Caco-2 (cell line): ENCODE measurements at regions not wholly inside any gene's neighbourhood (a gene's known extent, or its start where the extent isn't known, plus 50 kb on each side); places are given as distances from the start of the nearest gene placed in this dataset.

Experiments
- BruUV-seq: library from RNA; stranded (reverse); fragments of 400-500 nt; replicated peaks from 2 replicates; lab custom pipeline; 2021; lab: Mats Ljungman, UMichigan
- CTCF ChIA-PET: fragments of 300-600 bp; sonication (Branson Sonifier 250); formaldehyde crosslinking; loops from one replicate; lab custom pipeline; 2022; ENCODE audit warnings: antibody characterized with exemption; lab: Charles Lee
- POLR2A ChIA-PET: fragments of 300-600 bp; sonication (Branson Sonifier 250); formaldehyde crosslinking; loops from one replicate; lab custom pipeline; 2022; ENCODE audit warnings: antibody characterized with exemption; lab: Charles Lee
- DNase-seq, 2 experiments: peaks; one replicate each; pipeline versions ENCODE4 v3.0.0 to v3.0.0-alpha.2; 2020 to 2022
- H3K27me3 ChIP-seq: replicated peaks from 2 replicates; pipeline ENCODE4 v1.6.0; 2011; ENCODE audit warnings: low read length; ENCODE audit not compliant: control insufficient read depth, insufficient read depth
- H3K36me3 ChIP-seq: 2 replicates; pipeline ENCODE4 v1.5.1; 2011; ENCODE audit warnings: low read length; ENCODE audit not compliant: control insufficient read depth, insufficient read depth
- H3K4me1 ChIP-seq: fragments of 250-450 bp; sonication (Bioruptor Pico); 2 replicates; pipeline ENCODE4 v1.5.1; 2020; ENCODE audit warnings: mild to moderate bottlenecking
- H3K4me3 ChIP-seq: 2 replicates; pipeline ENCODE4 v1.5.1; 2011; ENCODE audit warnings: low read depth, mild to moderate bottlenecking, control low read depth, low read length
- H3K9me3 ChIP-seq: fragments of 250-450 bp; sonication (Bioruptor Pico); 2 replicates; pipeline ENCODE4 v1.5.1; 2020; ENCODE audit warnings: mild to moderate bottlenecking, moderate library complexity
- H3K27ac Mint-ChIP-seq: one replicate; pipeline ENCODE4 v1.8.0; 2022; ENCODE audit warnings: mixed read lengths; ENCODE audit not compliant: unreplicated experiment
- H3K27me3 Mint-ChIP-seq: one replicate; pipeline ENCODE4 v1.8.0; 2022; ENCODE audit warnings: mixed read lengths; ENCODE audit not compliant: insufficient read depth, unreplicated experiment
- H3K36me3 Mint-ChIP-seq: one replicate; pipeline ENCODE4 v1.8.0; 2022; ENCODE audit warnings: mild to moderate bottlenecking, mixed read lengths; ENCODE audit not compliant: insufficient read depth, unreplicated experiment
- H3K4me1 Mint-ChIP-seq: one replicate; pipeline ENCODE4 v1.8.0; 2022; ENCODE audit warnings: low read depth, mixed read lengths; ENCODE audit not compliant: unreplicated experiment
- H3K4me3 Mint-ChIP-seq: one replicate; pipeline ENCODE4 v1.8.0; 2022; ENCODE audit warnings: mild to moderate bottlenecking, moderate library complexity, mixed read lengths; ENCODE audit not compliant: unreplicated experiment
- H3K9me3 Mint-ChIP-seq: one replicate; pipeline ENCODE4 v1.8.0; 2022; ENCODE audit warnings: mixed read lengths; ENCODE audit not compliant: unreplicated experiment
- CTCF ChIP-seq, 2 experiments: fragments of 200-600 bp in 1 of 2; IDR thresholded peaks; 1 replicate in 1 of 2; 2 replicates in 1 of 2; pipeline versions ENCODE4 v1.5.1 to v1.8.0; 2011 to 2022; ENCODE audit warnings: antibody characterized with exemption in 1 of 2, control low read depth in 1 of 2, inconsistent platforms in 1 of 2, low read depth in 1 of 2, low read length in 1 of 2, mild to moderate bottlenecking in 1 of 2, moderate library complexity in 1 of 2; ENCODE audit not compliant: insufficient read depth in 1 of 2, severe bottlenecking in 1 of 2, unreplicated experiment in 1 of 2
- intact Hi-C: fragments of 100-400 bp; cut with micrococcal nuclease; formaldehyde crosslinking; loops from one replicate; pipeline ENCODE4 v1.10.0; 2022; ENCODE audit not compliant: unreplicated experiment

- H3K27me3 Mint-ChIP-seq, result no peaks in the 10 kb centered on the region
- BruUV-seq, result no TSS peak
- no peak for DNase-seq
- H3K27ac Mint-ChIP-seq, result no peak overlapping the region
- ChIA-PET POLR2A (no interaction called here), CTCF (no interaction called here)
- H3K36me3 Mint-ChIP-seq, result no peaks in the 10 kb centered on the region
- H3K36me3 ChIP-seq, result no peaks in the 10 kb centered on the region
- intact Hi-C loops, result no loop called here
- H3K4me3 Mint-ChIP-seq, result no peak overlapping the region
- no peaks in the 10 kb centered on the region for H3K9me3 ChIP-seq
- no peak for TF ChIP-seq CTCF (IDR thresholded peaks at IDR 0.05; ENCODE audit: insufficient read depth in 1 of 2, low read depth in 1 of 2, low read length in 1 of 2, severe bottlenecking in 1 of 2, unreplicated experiment in 1 of 2)
- H3K4me1 Mint-ChIP-seq, result no peaks in the 10 kb centered on the region
- H3K27me3 ChIP-seq, result no peaks in the 10 kb centered on the region
- no peaks in the 10 kb centered on the region for H3K9me3 Mint-ChIP-seq
- no peak overlapping the region for H3K4me3 ChIP-seq
- no peaks in the 10 kb centered on the region for H3K4me1 ChIP-seq
Measured at GRCh38 chr13:63120883-63121282, 1705.2 kb upstream of the PCDH20 start.

- intact Hi-C loops, result no loop called here
- Histone ChIP-seq H3K36me3 (no peaks in the 10 kb centered on the region), H3K4me3 (no peak overlapping the region), H3K9me3 (no peaks in the 10 kb centered on the region), H3K27me3 (no peaks in the 10 kb centered on the region), H3K4me1 (no peaks in the 10 kb centered on the region)
- ChIA-PET CTCF (no interaction called here), POLR2A (no interaction called here)
- H3K9me3 Mint-ChIP-seq, result no peaks in the 10 kb centered on the region
- no peak for TF ChIP-seq CTCF (IDR thresholded peaks at IDR 0.05; ENCODE audit: insufficient read depth in 1 of 2, low read depth in 1 of 2, low read length in 1 of 2, severe bottlenecking in 1 of 2, unreplicated experiment in 1 of 2)
- no peak overlapping the region for H3K4me3 Mint-ChIP-seq
- no peaks in the 10 kb centered on the region for H3K4me1 Mint-ChIP-seq
- no peak overlapping the region for H3K27ac Mint-ChIP-seq
- no peak for DNase-seq
- H3K36me3 Mint-ChIP-seq, result no peaks in the 10 kb centered on the region
- peaks cover 2% of the 10 kb centered on the region for H3K27me3 Mint-ChIP-seq
- BruUV-seq, result no TSS peak
Measured at GRCh38 chr13:63117710-63118109, 1702.1 kb upstream of the PCDH20 start.

GRCh38 chr13:63112799-63113395 is 1697.2 kb upstream of the PCDH20 start:
- H3K36me3 ChIP-seq, result no peaks in the 10 kb centered on the region
- H3K9me3 ChIP-seq, result no peaks in the 10 kb centered on the region
- Mint-ChIP-seq H3K4me1 (no peaks in the 10 kb centered on the region), H3K27me3 (peaks cover 2% of the 10 kb centered on the region), H3K9me3 (no peaks in the 10 kb centered on the region), H3K36me3 (no peaks in the 10 kb centered on the region), H3K4me3 (no peak overlapping the region), H3K27ac (no peak overlapping the region)
- no peak for DNase-seq
- no peak overlapping the region for H3K4me3 ChIP-seq
- no peak for TF ChIP-seq CTCF (IDR thresholded peaks at IDR 0.05; ENCODE audit: insufficient read depth in 1 of 2, low read depth in 1 of 2, low read length in 1 of 2, severe bottlenecking in 1 of 2, unreplicated experiment in 1 of 2)
- ChIA-PET POLR2A (no interaction called here), CTCF (no interaction called here)
- intact Hi-C loops, result no loop called here
- no TSS peak for BruUV-seq
- H3K27me3 ChIP-seq, result no peaks in the 10 kb centered on the region
- no peaks in the 10 kb centered on the region for H3K4me1 ChIP-seq
